GM21619 (cell line): ENCODE measurements at regions not wholly inside any gene's neighbourhood (a gene's known extent, or its start where the extent isn't known, plus 50 kb on each side); places are given as distances from the start of the nearest gene placed in this dataset.
"Not testable (repeated sequence)": the region's sequence is repeated elsewhere in the genome, so short reads cannot be mapped to it uniquely, and the experiment has no call there.

ENCODE experiments used
- ATAC-seq: cut with Tn5 transposase; IDR thresholded peaks from one replicate; pipeline ENCODE4 v1.9.1; 2021; ENCODE audit not compliant: unreplicated experiment

DNA sequence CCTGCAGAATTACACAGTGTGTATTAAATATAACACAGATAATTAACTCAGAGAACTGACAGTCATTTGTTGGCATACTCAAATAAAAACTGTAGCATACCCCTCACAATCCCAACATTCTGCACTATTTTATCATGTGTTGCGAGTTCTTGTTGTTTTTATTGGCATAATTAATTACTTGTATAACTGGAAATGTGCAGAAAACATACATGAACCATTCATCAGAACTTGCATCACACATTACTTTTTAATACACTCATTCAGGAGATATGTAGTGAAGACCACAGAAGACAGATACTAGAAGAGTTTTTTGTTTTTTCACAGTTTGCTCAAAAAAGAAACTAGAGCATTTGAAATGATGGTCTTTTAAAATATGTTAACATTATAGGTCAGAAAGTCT, 74.6 kb upstream of the NEIL3 start:
- no peak for ATAC-seq

DNA sequence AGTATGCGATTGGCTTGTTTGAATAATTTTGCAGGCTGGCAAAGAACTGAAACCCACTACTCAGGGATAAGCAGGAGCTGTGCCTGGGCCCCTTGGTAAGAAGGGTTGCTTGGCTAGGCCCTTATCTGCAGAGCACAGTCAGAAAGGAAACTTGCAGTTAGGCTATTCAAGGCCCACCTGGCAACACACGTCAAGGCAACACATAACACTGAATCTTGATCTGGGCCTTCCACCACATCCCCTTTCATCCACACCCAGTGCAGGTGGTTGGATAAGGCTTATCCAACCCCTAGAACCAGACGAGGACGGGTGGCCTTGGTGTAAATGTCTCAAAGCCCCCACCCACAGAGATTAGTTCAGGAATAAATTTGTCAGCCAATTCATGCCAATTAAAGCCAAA, 72.8 kb upstream of the NEIL3 start:
- ATAC-seq, result no peak

DNA sequence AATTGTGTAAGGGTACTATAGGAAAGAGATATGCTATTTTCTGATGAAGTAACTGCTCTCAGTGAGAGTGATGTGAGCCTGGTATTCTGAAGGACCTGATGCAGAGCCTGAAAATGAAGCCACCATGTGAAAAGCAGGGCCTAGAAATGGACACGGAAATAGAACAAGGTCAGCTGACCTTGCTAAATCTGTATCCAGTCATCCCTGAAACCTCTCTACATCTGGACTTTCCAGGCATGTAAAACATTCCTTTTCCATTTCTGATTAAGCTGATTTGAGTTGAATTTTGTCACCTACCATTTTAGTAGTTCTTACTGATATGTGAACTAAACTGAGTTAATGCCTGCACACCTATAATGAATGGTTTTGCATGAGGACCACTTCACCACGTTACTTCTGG, 72.4 kb upstream of the NEIL3 start:
- ATAC-seq, result no peak

DNA sequence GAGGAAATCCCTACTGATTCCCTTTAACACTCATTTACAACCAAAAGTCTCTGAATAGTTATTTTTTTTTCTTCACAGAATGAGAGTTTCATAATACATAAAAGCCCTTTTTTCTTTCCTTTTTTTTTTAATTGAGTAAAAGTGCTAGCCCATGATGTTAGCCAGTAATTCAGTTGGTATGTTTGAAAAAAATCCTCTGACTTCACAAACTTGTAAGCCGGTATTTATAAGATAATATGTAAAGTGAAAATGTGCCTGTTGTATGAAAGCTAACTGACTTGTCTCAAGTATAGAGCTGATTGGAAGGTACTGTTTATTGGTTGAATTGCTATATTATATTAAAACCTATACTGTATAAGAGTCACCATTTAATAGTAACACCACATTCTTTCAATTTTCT, 70.2 kb upstream of the NEIL3 start:
- no peak for ATAC-seq

DNA sequence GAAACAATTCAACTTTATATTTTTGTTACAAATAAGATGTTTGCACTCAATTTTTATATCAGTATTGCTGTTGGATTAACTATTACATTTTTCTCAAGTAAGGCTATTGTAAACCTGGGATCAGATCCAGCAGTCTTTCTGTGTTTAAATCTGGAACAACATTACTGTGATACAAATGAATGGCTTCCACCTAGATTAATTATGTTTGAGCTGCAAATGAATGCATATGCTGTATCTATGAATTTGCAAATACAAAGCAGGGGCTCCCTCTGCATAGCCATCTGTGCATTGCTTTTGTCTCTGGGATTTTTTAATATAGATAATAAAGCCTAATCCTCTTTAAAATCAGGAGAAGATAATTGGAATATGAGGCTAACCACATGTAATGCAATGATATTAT, 69.8 kb upstream of the NEIL3 start:
- ATAC-seq, result no peak

DNA sequence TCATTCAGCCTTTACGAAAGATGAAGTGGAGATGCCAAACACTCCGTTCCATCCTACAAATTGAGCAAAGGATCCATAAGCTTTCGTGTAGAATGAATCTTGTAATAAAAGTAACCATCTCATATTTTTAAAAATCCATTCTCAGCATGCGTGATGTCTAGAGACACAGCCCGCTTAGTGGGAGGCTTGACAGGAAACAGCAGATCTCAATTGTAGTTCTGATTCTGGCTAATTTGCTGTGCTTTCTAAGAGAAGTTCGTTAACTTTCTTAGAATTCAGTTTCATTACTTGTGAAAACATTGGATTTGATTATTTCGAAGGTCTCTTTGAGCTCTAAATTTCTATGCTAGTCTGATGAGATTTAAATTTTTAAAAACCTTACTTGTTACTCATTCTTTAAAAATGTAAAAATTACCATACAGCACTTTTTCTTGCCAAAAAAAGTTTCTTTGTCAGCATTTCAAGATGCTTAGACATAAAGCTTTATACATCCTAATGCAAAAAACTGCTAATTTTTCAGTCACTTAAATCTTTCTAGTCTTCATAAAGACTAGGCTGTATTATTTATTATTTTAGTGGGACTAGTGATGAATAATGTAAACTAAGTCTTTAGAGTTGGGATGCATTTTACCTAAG, 66.9 kb upstream of the NEIL3 start:
- no peak for ATAC-seq

DNA sequence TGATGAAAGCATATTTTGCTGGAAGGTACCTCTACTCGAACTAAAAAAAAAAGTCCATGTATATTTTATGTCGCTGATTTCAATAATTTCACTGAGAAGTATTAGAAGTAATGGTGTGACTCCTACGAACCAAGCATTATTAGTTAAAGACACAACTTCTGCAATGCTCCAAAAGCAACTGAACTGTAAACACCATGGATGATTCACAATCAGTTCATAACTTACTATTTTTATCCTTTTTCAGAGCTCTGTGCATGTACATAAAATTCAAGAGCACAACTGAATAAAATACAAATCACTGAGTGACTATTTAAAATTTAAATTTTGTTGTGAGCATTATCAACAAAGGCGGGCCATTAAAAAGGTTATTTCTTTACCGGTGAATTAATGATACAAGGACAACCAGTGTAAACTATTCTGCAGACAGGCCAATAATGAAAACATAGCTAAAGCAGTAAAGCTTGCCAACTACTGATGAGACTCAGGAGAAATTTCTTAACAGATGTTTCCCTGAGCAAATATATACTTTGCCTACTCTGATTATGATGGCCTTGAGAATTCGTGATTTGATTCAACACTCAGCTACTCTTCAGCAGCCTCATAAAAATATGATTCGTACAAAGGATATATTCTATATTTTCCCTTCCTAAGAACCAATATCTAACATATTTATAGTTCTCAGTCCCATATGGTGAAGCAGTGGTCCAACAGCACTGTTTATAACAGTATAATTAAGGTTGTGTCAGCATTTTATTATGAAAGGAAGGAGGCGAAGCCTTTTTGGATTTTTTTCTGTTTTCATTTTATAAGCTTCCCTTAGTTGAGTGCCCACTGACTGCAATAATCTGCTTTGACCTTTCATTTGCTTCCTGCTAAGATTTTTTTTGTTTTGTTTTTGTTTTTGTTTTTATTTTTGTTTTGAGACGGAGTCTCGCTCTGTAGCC, 62.8 kb upstream of the NEIL3 start:
- ATAC-seq, result no peak

DNA sequence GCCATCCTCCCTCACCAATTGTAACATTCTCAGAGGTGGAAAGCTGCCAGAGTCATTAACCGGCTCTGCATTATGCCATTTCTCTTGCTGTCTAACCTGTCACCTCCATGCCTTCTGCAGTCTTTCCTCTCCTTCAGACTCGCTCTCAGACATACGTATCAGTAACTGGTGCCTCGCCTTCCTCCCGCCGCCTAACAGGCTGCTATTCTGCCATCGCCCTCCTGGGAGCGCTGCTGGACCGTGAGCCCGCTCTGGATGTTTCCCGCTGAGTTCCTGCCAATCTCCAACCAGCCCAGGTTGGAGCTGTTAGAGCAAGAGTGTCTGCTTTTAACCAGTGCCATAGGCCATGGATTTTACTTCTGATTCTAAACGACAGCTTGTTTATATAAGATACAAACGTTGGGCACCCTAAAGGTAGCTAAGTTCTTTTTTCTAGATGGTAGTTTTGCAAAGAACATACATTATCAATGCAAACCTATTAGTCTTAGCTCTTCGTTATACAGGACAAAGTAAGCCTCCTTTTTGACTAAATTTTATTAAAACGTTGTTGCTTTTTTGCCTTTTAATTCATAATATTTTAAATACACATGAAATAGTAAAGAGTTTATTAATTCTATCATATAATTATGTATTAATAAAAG, 59.5 kb upstream of the NEIL3 start:
- peak; percentile 99 for ATAC-seq

DNA sequence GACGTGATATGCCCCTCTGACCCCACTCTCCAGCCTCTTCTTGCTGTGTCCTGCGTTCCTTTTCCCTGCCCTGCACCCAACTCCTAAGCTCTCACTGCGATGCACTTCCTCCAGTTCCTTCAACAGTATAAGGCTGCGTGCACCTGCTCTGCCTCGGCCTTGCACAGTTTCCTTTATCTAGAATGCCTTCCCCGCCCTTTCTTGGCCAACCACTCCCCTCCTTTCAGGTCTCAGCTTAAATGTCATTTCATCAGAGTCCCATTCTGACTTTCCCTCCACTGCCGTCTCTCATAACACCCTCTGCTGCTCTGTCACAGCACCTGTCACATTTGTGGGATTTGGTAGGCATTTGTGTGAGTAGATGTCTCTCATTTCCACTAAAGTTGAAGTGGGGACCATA, 58.4 kb upstream of the NEIL3 start:
- no peak for ATAC-seq

DNA sequence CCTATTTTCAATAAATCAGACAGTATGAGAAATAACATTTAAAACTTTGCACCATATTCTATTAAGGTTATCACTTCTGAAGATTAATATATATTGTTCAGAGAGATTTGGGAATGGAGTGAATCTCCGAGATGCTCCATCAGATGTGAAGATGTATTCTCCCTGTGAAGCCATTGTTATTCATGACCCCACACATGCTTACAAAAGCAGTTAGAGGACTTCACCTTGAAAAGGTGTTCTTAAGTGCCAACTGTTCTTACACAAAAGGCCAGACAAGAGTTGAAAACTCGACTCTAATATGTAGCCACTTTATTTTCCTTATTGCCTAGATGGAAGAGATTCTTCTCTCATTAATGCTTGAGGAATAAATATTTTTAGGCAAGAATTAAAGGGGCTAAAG, 54.3 kb upstream of the NEIL3 start:
- ATAC-seq, result no peak

DNA sequence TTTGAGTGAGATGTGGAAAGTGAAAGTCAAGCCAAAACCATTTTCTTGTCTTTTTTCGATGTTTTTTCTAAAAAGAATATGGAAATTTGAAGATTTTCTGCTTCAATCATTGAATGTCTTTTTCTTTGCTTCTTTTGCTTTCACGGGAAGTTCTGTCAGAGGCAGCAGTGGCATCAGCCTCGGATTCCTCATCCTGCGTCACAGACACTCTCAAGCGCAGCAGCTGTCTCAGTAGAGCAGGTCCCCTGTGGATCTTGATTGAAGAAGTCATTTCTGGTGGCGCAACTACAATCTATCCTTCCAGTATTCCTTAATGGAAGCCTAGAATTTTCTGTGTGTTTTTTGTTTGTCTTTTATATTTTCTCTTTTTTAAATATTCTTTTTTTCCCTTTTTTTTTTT, 52.7 kb upstream of the NEIL3 start:
- no peak for ATAC-seq

DNA sequence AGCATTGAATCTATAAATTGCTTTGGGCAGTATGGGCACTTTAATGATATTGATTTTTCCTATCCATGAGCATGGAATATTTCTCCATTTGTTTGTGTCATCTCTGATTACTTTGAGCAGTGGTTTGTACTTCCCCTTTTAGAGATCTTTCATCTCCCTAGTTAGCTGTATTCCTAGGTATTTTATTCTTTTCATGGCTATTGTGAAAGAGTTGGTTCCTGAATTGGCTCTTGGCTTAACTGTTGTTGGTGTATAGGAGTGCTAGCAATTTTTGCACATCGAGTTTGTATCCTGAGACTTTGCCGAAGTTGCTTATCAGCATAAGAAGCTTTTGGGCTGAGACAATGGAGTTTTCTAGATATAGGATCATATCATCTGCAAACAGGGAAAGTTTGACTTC, 50.2 kb upstream of the NEIL3 start:
- ATAC-seq, result not testable (repeated sequence)
